GM12873 (cell line): ENCODE measurements at regions not wholly inside any gene's neighbourhood (a gene's known extent, or its start where the extent isn't known, plus 50 kb on each side); places are given as distances from the start of the nearest gene placed in this dataset.

ENCODE experiments used
- CTCF ChIP-seq: IDR thresholded peaks from 2 replicates; pipeline ENCODE4 v1.5.1; 2012; ENCODE audit warnings: low read depth, mild to moderate bottlenecking, moderate library complexity, low read length, control low read depth; ENCODE audit not compliant: insufficient read depth; ENCODE audit errors: missing control alignments

GRCh38 chr17:63290351-63290750 lies 155.8 kb downstream of the CYB561 start:
- TF ChIP-seq CTCF = no peak

GRCh38 chr17:63290784-63291183 lies 155.3 kb downstream of the CYB561 start:
- TF ChIP-seq CTCF = no peak

- no peak for TF ChIP-seq CTCF
These were observed 154.8 kb downstream of the CYB561 start for GRCh38 chr17:63291258-63291657.

- TF ChIP-seq CTCF = no peak
These were observed 153.7 kb downstream of the CYB561 start for GRCh38 chr17:63292421-63292820.

GRCh38 chr17:63293323-63294075 lies 152.6 kb downstream of the CYB561 start:
- TF ChIP-seq CTCF = no peak

- TF ChIP-seq CTCF = no peak
These were observed 151.3 kb downstream of the CYB561 start for GRCh38 chr17:63294776-63295175.

GRCh38 chr17:63295288-63295687 lies 150.8 kb downstream of the CYB561 start:
- TF ChIP-seq CTCF = no peak
